Activated CD8-positive, alpha-beta T cell treated with anti-CD3 and anti-CD28 coated beads for 36 hours (primary cell): ENCODE measurements at regions not wholly inside any gene's neighbourhood (a gene's known extent, or its start where the extent isn't known, plus 50 kb on each side); places are given as distances from the start of the nearest gene placed in this dataset.
"Not testable (repeated sequence)": the region's sequence is repeated elsewhere in the genome, so short reads cannot be mapped to it uniquely, and the experiment has no call there.

ENCODE experiments used
- ATAC-seq: fragments of 200-7000 bp; cut with Tn5 transposase; one replicate; pipeline ENCODE4 v1.10.0; 2021; ENCODE audit warnings: mild to moderate bottlenecking, moderate library complexity
- CTCF ChIA-PET: fragments of 350-600 bp; sonication (Branson Sonifier 250); formaldehyde crosslinking; loops from one replicate; lab custom pipeline; 2021; ENCODE audit warnings: antibody characterized with exemption; lab: Charles Lee
- POLR2A ChIA-PET: fragments of 350-600 bp; sonication (Branson Sonifier 250); formaldehyde crosslinking; loops from one replicate; lab custom pipeline; 2021; ENCODE audit warnings: antibody characterized with exemption; lab: Charles Lee
- DNase-seq: peaks from one replicate; pipeline ENCODE4 v3.0.0-alpha.2; 2020
- H3K27ac Mint-ChIP-seq: one replicate; pipeline ENCODE4 v1.8.0; 2021; ENCODE audit warnings: mild to moderate bottlenecking, mixed read lengths
- H3K27me3 Mint-ChIP-seq: one replicate; pipeline ENCODE4 v1.8.0; 2021; ENCODE audit warnings: mixed read lengths
- H3K36me3 Mint-ChIP-seq: one replicate; pipeline ENCODE4 v1.8.0; 2021; ENCODE audit warnings: low read depth, mixed read lengths
- H3K4me1 Mint-ChIP-seq: one replicate; pipeline ENCODE4 v1.8.0; 2021; ENCODE audit warnings: low read depth, mixed read lengths
- H3K4me3 Mint-ChIP-seq: one replicate; pipeline ENCODE4 v1.8.0; 2021; ENCODE audit warnings: mild to moderate bottlenecking, moderate library complexity, mixed read lengths
- H3K9me3 Mint-ChIP-seq: one replicate; pipeline ENCODE4 v1.8.0; 2021; ENCODE audit warnings: mixed read lengths
- CTCF ChIP-seq: fragments of 200-600 bp; IDR thresholded peaks from one replicate; pipeline ENCODE4 v1.8.0; 2022; ENCODE audit warnings: antibody characterized with exemption, mild to moderate bottlenecking
- intact Hi-C: fragments of 100-400 bp; cut with micrococcal nuclease; formaldehyde crosslinking; loops from one replicate; pipeline ENCODE4 v1.10.0; 2022

GRCh38 chr10:55746002-55746401 lies 615.1 kb downstream of the ZWINT start:
- no peaks in the 10 kb centered on the region for H3K27me3 Mint-ChIP-seq
- DNase-seq (no peak), ATAC-seq (no peak)
- CTCF ChIA-PET = no interaction called here
- no peaks in the 10 kb centered on the region for H3K4me1 Mint-ChIP-seq
- peaks cover 3% of the 10 kb centered on the region for H3K9me3 Mint-ChIP-seq
- intact Hi-C loops = no loop called here
- no peak overlapping the region for H3K27ac Mint-ChIP-seq
- POLR2A ChIA-PET = no interaction called here
- no peak overlapping the region for H3K4me3 Mint-ChIP-seq
- TF ChIP-seq CTCF = no peak
- H3K36me3 Mint-ChIP-seq = no peaks in the 10 kb centered on the region

- ChIA-PET CTCF (no interaction called here), POLR2A (no interaction called here)
- H3K4me3 Mint-ChIP-seq = no peak overlapping the region
- intact Hi-C loops = no loop called here
- no peaks in the 10 kb centered on the region for H3K27me3 Mint-ChIP-seq
- ATAC-seq (no peak), DNase-seq (no peak)
- no peaks in the 10 kb centered on the region for H3K36me3 Mint-ChIP-seq
- no peak for TF ChIP-seq CTCF
- no peaks in the 10 kb centered on the region for H3K9me3 Mint-ChIP-seq
- no peak overlapping the region for H3K27ac Mint-ChIP-seq
- no peaks in the 10 kb centered on the region for H3K4me1 Mint-ChIP-seq
These were observed 618.6 kb downstream of the ZWINT start for GRCh38 chr10:55742487-55742886.

- POLR2A ChIA-PET, H3K4me3 Mint-ChIP-seq, H3K27ac Mint-ChIP-seq, intact Hi-C loops, ATAC-seq, DNase-seq, H3K27me3 Mint-ChIP-seq, H3K9me3 Mint-ChIP-seq, H3K4me1 Mint-ChIP-seq, H3K36me3 Mint-ChIP-seq: not testable (repeated sequence)
- TF ChIP-seq CTCF = peak; percentile 34
- CTCF ChIA-PET = interaction anchor here (1.1 kb wide), 1 partner anchor 19 kb away, joined by 3 read pairs; no protein-coding TSS in a partner anchor
These were observed 620.3 kb downstream of the ZWINT start for GRCh38 chr10:55740767-55741166.

- DNase-seq (no peak), ATAC-seq (no peak)
- TF ChIP-seq CTCF = no peak
- Mint-ChIP-seq H3K36me3 (no peaks in the 10 kb centered on the region), H3K4me1 (no peaks in the 10 kb centered on the region), H3K9me3 (peaks cover 2% of the 10 kb centered on the region), H3K4me3 (no peak overlapping the region), H3K27me3 (no peaks in the 10 kb centered on the region), H3K27ac (no peak overlapping the region)
- ChIA-PET POLR2A (no interaction called here), CTCF (interaction anchor here (1.1 kb wide), 1 partner anchor 19 kb away, joined by 3 read pairs; no protein-coding TSS in a partner anchor)
- intact Hi-C loops = no loop called here
These were observed 620.9 kb downstream of the ZWINT start for GRCh38 chr10:55740110-55740509.

- no peak for TF ChIP-seq CTCF
- Mint-ChIP-seq H3K27ac (no peak overlapping the region), H3K27me3 (no peaks in the 10 kb centered on the region), H3K9me3 (peaks cover 11% of the 10 kb centered on the region), H3K36me3 (no peaks in the 10 kb centered on the region), H3K4me1 (no peaks in the 10 kb centered on the region), H3K4me3 (no peak overlapping the region)
- ChIA-PET POLR2A (no interaction called here), CTCF (no interaction called here)
- no peak for DNase-seq
- ATAC-seq = no peak
- intact Hi-C loops = no loop called here
These were observed 626.9 kb downstream of the ZWINT start for GRCh38 chr10:55734112-55734511.
